Transverse colon (tissue), 4 donors: ENCODE measurements at regions not wholly inside any gene's neighbourhood (a gene's known extent, or its start where the extent isn't known, plus 50 kb on each side); places are given as distances from the start of the nearest gene placed in this dataset.

Experiments used
- DNase-seq: peaks from one replicate; pipeline ENCODE4 v3.0.0-alpha.2; 2019
- H3K27ac ChIP-seq, 4 donors: fragments of 200-600 bp; sonication (generic); 2 replicates each; pipeline ENCODE4 v1.5.1; 2016 to 2018; ENCODE audit warnings: inconsistent platforms in 4 of 4
- H3K27me3 ChIP-seq: fragments of 200-600 bp; sonication (generic); 2 replicates; pipeline ENCODE4 v1.5.1; 2017; ENCODE audit warnings: inconsistent platforms
- H3K36me3 ChIP-seq, 4 donors: fragments of 200-600 bp; sonication (generic); 2 replicates each; pipeline ENCODE4 v1.5.1; 2017 to 2019; ENCODE audit warnings: inconsistent platforms in 4 of 4
- H3K4me1 ChIP-seq, 4 donors: fragments of 200-600 bp; sonication (generic); 2 replicates each; pipeline ENCODE4 v1.5.1; 2017 to 2020; ENCODE audit warnings: inconsistent platforms in 4 of 4
- H3K4me3 ChIP-seq, 4 donors: fragments of 200-600 bp; sonication (generic); 1 replicate in 1 of 4; 2 replicates in 3 of 4; pipeline versions ENCODE4 v1.5.1 to v1.6.1; 2017 to 2019; ENCODE audit warnings: inconsistent platforms in 4 of 4
- H3K9me3 ChIP-seq, 2 donors: fragments of 200-600 bp; sonication (generic); 2 replicates each; pipeline ENCODE4 v1.5.1; 2017 to 2019; ENCODE audit warnings: inconsistent platforms in 2 of 2
- EP300 ChIP-seq: sonication (generic); formaldehyde crosslinking; IDR thresholded peaks from one replicate; pipeline ENCODE4 v1.6.1; 2017; ENCODE audit warnings: antibody characterized with exemption, low read depth
- POLR2A ChIP-seq: fragments of 450-650 bp; IDR thresholded peaks from one replicate; pipeline ENCODE4 v1.6.1; 2016; ENCODE audit warnings: antibody characterized with exemption, mild to moderate bottlenecking, moderate library complexity
- POLR2AphosphoS5 ChIP-seq, 3 donors: sonication (generic); formaldehyde crosslinking; IDR thresholded peaks; one replicate each; pipeline ENCODE4 v1.6.1; 2016; ENCODE audit warnings: antibody characterized with exemption in 3 of 3
- WGBS, 2 donors: methylation state at CpG; one replicate each; pipeline ENCODE4 v1.1.5; 2018; ENCODE audit warnings: low coverage in 1 of 2; 5-methylcytosine and 5-hydroxymethylcytosine counted together
- in situ Hi-C, 4 donors: fragments of 200-750 bp; cut with MboI; loops; one replicate each; pipeline versions ENCODE4 v1.15.0 to v1.15.1; 2017; ENCODE audit warnings: low sequenced_read_pairs in 3 of 4, low pct_ligation_motif_present in 1 of 4, low pct_unique_long_range_greater_than_20kb in 1 of 4
- intact Hi-C: fragments of 100-400 bp; cut with DNase I; formaldehyde crosslinking; loops from one replicate; pipeline ENCODE4 v1.15.1; 2023; ENCODE audit warnings: low total_unique reads
- TF ChIP-seq, protein P1 (sequence below), 5 experiments: fragments of 200-600 bp in 3 of 5; fragments of 450-650 bp in 2 of 5; sonication (generic) in 3 of 5; IDR thresholded peaks; 1 replicate in 2 of 5; 2 replicates in 3 of 5; pipeline ENCODE4 v1.5.1; 2016 to 2017; ENCODE audit warnings: antibody characterized with exemption in 5 of 5, inconsistent platforms in 3 of 5, mild to moderate bottlenecking in 2 of 5, moderate library complexity in 1 of 5

- H3K27me3 ChIP-seq, result peaks cover 4% of the 10 kb centered on the region
- intact Hi-C loops (no loop called here), in situ Hi-C loops (no loop called here)
- 60 to 77% methylated on average over 1 to 16 of the region's 16 CpGs for WGBS, 2 donors
- TF ChIP-seq EP300, result no peak
- TF ChIP-seq POLR2A, result no peak
- TF ChIP-seq POLR2AphosphoS5 (IDR thresholded peaks at IDR 0.05), result no peak
- TF ChIP-seq, protein P1, sequence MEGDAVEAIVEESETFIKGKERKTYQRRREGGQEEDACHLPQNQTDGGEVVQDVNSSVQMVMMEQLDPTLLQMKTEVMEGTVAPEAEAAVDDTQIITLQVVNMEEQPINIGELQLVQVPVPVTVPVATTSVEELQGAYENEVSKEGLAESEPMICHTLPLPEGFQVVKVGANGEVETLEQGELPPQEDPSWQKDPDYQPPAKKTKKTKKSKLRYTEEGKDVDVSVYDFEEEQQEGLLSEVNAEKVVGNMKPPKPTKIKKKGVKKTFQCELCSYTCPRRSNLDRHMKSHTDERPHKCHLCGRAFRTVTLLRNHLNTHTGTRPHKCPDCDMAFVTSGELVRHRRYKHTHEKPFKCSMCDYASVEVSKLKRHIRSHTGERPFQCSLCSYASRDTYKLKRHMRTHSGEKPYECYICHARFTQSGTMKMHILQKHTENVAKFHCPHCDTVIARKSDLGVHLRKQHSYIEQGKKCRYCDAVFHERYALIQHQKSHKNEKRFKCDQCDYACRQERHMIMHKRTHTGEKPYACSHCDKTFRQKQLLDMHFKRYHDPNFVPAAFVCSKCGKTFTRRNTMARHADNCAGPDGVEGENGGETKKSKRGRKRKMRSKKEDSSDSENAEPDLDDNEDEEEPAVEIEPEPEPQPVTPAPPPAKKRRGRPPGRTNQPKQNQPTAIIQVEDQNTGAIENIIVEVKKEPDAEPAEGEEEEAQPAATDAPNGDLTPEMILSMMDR (IDR thresholded peaks at IDR 0.05), result no peak
- H3K9me3 ChIP-seq, result no peaks in the 10 kb centered on the region
- H3K4me1 ChIP-seq, result no peaks in the 10 kb centered on the region
- H3K4me3 ChIP-seq, result no peak overlapping the region
- no peaks in the 10 kb centered on the region for H3K36me3 ChIP-seq
- no peak for DNase-seq
- H3K27ac ChIP-seq, result no peak overlapping the region
These were observed 57.0 kb upstream of the SLC25A4 start for GRCh38 chr4:185086053-185086452.

DNA sequence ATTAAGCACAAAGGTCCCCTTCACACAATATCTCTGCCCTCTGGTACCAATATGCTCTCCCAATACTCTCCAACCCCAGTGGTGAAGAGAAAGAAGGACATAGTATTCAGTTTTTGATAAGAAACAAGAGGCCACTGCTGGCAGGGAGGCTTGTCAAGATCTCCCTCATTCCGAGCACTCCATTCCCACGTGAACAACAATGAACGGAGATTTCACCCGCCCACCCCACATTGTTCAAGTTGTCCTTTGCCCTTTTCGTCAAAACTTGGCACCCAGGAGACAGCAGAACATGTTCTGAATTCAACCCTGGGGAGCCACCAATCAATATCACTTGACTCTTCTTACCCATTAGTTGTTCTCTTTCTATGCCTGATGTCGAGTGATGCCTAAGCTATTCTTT lies 54.2 kb upstream of the SLC25A4 start:
- H3K4me1 ChIP-seq, result no peaks in the 10 kb centered on the region
- WGBS, 2 donors, result 47 to 74% methylated on average over 3 to 6 of the region's 6 CpGs
- in situ Hi-C loops (no loop called here), intact Hi-C loops (no loop called here)
- H3K9me3 ChIP-seq, result no peaks in the 10 kb centered on the region
- peaks cover 4% of the 10 kb centered on the region for H3K27me3 ChIP-seq
- H3K27ac ChIP-seq, result no peak overlapping the region
- no peak overlapping the region for H3K4me3 ChIP-seq
- DNase-seq, result no peak
- no peaks in the 10 kb centered on the region for H3K36me3 ChIP-seq
- no peak for TF ChIP-seq EP300

DNA sequence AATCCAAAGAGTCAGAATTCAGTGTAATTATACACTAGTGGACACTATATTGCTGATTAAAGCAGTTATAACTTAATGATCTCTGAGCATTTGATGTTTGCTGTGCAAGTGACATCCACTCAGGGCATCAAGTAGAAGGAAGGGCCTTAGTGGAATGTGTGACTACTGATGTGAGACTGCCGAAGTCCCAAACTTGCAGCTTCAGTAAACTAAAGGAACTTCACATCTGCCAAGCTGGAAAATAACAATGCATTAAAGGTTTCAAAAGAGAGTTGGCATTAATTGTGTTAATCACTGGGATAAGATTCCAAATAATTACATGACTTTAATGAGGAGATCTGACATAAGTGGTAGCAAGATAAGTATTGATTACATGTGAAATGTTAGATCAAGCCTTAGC lies 52.5 kb upstream of the SLC25A4 start:
- TF ChIP-seq EP300, result no peak
- no peak for TF ChIP-seq POLR2AphosphoS5 (IDR thresholded peaks at IDR 0.05)
- no peak for TF ChIP-seq POLR2A
- TF ChIP-seq, protein P1 (IDR thresholded peaks at IDR 0.05), result no peak
- 80% methylated on average over 1 of the region's 1 CpG; no CpG with 5 or more reads in 1 of the 2 donors for WGBS, 2 donors
- Histone ChIP-seq H3K36me3 (no peaks in the 10 kb centered on the region), H3K4me3 (no peak overlapping the region), H3K27ac (no peak overlapping the region), H3K27me3 (peaks cover 4% of the 10 kb centered on the region), H3K9me3 (no peaks in the 10 kb centered on the region), H3K4me1 (no peaks in the 10 kb centered on the region)
- in situ Hi-C loops, result no loop called here
- no peak for DNase-seq
- intact Hi-C loops, result loop anchor here (10.0 kb wide), 1 partner anchor 836 kb away; no protein-coding TSS in a partner anchor

DNA sequence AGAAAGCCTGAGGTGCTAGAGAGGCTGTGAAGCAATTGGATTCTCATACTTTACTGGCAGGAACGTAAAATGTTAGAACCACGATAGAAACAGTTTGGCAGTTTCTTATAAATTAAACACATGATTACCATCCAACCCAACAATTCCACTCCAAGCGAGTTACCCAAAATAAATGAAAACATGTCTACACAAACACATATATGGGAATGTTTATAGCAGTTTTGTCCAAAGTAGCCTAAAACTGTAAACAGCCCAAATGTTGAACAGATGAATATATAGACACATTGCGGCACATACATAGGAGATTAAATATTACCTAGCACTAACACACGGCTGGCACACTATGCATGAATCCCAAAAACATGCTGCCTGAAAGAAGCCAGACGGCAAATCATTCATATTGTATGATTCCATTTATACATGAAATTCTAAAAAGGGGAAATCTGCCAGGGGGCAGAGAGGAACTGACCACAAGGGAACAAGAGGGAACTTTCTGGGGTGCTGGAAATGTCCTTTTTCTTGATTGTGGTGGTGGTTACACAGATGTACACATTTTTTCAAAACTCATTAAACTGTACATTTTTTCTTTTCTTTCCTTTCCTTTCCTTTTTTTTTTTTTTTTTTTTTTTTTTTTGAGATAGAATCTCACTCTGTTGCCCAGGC lies 50.4 kb upstream of the SLC25A4 start:
- Histone ChIP-seq H3K4me3 (no peak overlapping the region), H3K36me3 (no peaks in the 10 kb centered on the region), H3K27ac (no peak overlapping the region), H3K27me3 (no peaks in the 10 kb centered on the region), H3K4me1 (no peaks in the 10 kb centered on the region), H3K9me3 (no peaks in the 10 kb centered on the region)
- WGBS, 2 donors, result 84 to 89% methylated on average over 5 to 6 of the region's 6 CpGs
- in situ Hi-C loops, result no loop called here
- no peak for DNase-seq
- TF ChIP-seq POLR2A (no peak), POLR2AphosphoS5 (IDR thresholded peaks at IDR 0.05) (no peak), EP300 (no peak)
- TF ChIP-seq, protein P1 (IDR thresholded peaks at IDR 0.05), result no peak
- intact Hi-C loops, result loop anchor here (10.0 kb wide), 1 partner anchor 838 kb away; no protein-coding TSS in a partner anchor
